ENCODE measurements at regions not wholly inside any gene's neighbourhood (a gene's known extent, or its start where the extent isn't known, plus 50 kb on each side); places are given as distances from the start of the nearest gene placed in this dataset.

DNA sequence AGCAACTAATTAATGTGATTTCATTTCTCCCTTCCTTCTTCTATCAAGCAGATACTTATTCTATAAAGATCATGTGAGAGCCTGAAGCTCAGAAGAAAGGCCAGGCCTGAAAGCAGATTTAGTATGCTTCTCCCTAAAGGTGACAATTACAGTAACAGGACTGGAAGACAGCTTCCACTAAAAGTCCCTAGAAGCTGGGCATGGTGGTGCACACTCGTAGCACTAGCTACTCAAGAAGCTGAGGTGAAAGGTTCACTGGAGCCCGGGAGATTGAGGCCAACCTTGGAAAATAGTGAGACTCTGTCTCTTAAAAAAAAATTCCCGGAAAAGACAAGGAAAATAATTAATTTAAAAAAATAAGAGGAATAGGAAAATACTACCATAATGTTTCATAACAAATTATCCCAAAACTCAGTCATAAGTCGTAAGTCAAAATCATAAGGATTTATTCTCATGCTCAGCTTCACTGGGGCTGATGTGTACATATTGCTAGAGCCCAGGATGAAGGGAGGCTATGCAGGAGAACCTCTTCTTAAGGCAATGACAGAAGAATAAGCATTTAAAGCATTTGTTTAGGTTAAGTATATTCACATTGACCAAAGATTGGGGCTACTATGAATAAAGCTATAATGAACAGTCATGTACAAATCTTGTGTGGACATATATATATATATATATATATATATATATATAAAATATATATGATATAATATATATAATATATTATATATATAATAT is 210.8 kb upstream of the SMARCA2 start:
- no peak for TF ChIP-seq POLR2AphosphoS5 (IDR thresholded peaks at IDR 0.05; ENCODE audit: low read depth, low read length)
- no peak for TF ChIP-seq POLR2A (IDR thresholded peaks at IDR 0.05; ENCODE audit: low read depth, low read length)
